WERI-Rb-1 (cell line): ENCODE measurements at regions not wholly inside any gene's neighbourhood (a gene's known extent, or its start where the extent isn't known, plus 50 kb on each side); places are given as distances from the start of the nearest gene placed in this dataset.
"Not testable (repeated sequence)": the region's sequence is repeated elsewhere in the genome, so short reads cannot be mapped to it uniquely, and the experiment has no call there.

Experiments
- DNase-seq: peaks from one replicate; pipeline ENCODE4 v3.0.0-alpha.2; 2020
- H3K27ac ChIP-seq: fragments of 250-450 bp; sonication (Bioruptor Pico); 2 replicates; pipeline ENCODE4 v1.5.1; 2020; ENCODE audit warnings: mild to moderate bottlenecking, moderate library complexity
- H3K27me3 ChIP-seq: fragments of 250-450 bp; sonication (Bioruptor Pico); 2 replicates; pipeline ENCODE4 v1.5.1; 2021; ENCODE audit warnings: mild to moderate bottlenecking, low read depth, moderate library complexity; ENCODE audit not compliant: insufficient read depth, severe bottlenecking
- H3K36me3 ChIP-seq: fragments of 250-450 bp; sonication (Bioruptor Pico); 2 replicates; pipeline ENCODE4 v1.5.1; 2020; ENCODE audit warnings: mild to moderate bottlenecking, moderate library complexity
- H3K4me3 ChIP-seq: 2 replicates; pipeline ENCODE4 v1.5.1; 2011; ENCODE audit warnings: low read depth, mild to moderate bottlenecking, control low read depth, low read length
- H3K9me3 ChIP-seq: fragments of 250-450 bp; sonication (Bioruptor Pico); 2 replicates; pipeline ENCODE4 v1.5.1; 2021; ENCODE audit warnings: mild to moderate bottlenecking, moderate library complexity; ENCODE audit not compliant: severe bottlenecking
- CTCF ChIP-seq: IDR thresholded peaks from 2 replicates; pipeline ENCODE4 v1.5.1; 2011; ENCODE audit warnings: low read depth, mild to moderate bottlenecking, control low read depth, inconsistent platforms, low read length

- TF ChIP-seq CTCF = no peak
- no peaks in the 10 kb centered on the region for H3K36me3 ChIP-seq
- H3K27ac ChIP-seq = no peak overlapping the region
Measured at GRCh38 chr3:27797773-27798172, 75.7 kb upstream of the EOMES start.

GRCh38 chr3:27800261-27800660, 78.1 kb upstream of the EOMES start:
- Histone ChIP-seq H3K27me3 (peaks cover 4% of the 10 kb centered on the region), H3K9me3 (no peaks in the 10 kb centered on the region), H3K27ac (no peak overlapping the region), H3K36me3 (no peaks in the 10 kb centered on the region), H3K4me3 (no peak overlapping the region)
- DNase-seq = no peak
- TF ChIP-seq CTCF = no peak

More at GRCh38 chr3:27797773-27798172, 75.7 kb upstream of the EOMES start:
- Histone ChIP-seq H3K4me3 (no peak overlapping the region), H3K9me3 (no peaks in the 10 kb centered on the region), H3K27me3 (peaks cover 4% of the 10 kb centered on the region)
- DNase-seq = no peak

GRCh38 chr3:27802425-27802824, 80.3 kb upstream of the EOMES start:
- no peak overlapping the region for H3K27ac ChIP-seq
- H3K27me3 ChIP-seq = peaks cover 4% of the 10 kb centered on the region
- no peaks in the 10 kb centered on the region for H3K9me3 ChIP-seq
- no peak for TF ChIP-seq CTCF
- no peaks in the 10 kb centered on the region for H3K36me3 ChIP-seq
- no peak for DNase-seq
- no peak overlapping the region for H3K4me3 ChIP-seq

GRCh38 chr3:27802849-27803248, 80.7 kb upstream of the EOMES start:
- no peak overlapping the region for H3K4me3 ChIP-seq
- H3K36me3 ChIP-seq = no peaks in the 10 kb centered on the region
- no peak for TF ChIP-seq CTCF
- DNase-seq = no peak
- no peaks in the 10 kb centered on the region for H3K9me3 ChIP-seq
- peaks cover 4% of the 10 kb centered on the region for H3K27me3 ChIP-seq
- no peak overlapping the region for H3K27ac ChIP-seq

- no peak for TF ChIP-seq CTCF
- Histone ChIP-seq H3K27ac (no peak overlapping the region), H3K9me3 (no peaks in the 10 kb centered on the region), H3K27me3 (no peaks in the 10 kb centered on the region), H3K36me3 (no peaks in the 10 kb centered on the region), H3K4me3 (no peak overlapping the region)
- no peak for DNase-seq
Measured at GRCh38 chr3:27805282-27805681, 83.2 kb upstream of the EOMES start.

GRCh38 chr3:27813255-27813654, 91.1 kb upstream of the EOMES start:
- no peaks in the 10 kb centered on the region for H3K36me3 ChIP-seq
- H3K9me3 ChIP-seq = no peaks in the 10 kb centered on the region
- no peak overlapping the region for H3K27ac ChIP-seq
- DNase-seq = no peak
- no peak overlapping the region for H3K4me3 ChIP-seq
- no peaks in the 10 kb centered on the region for H3K27me3 ChIP-seq
- no peak for TF ChIP-seq CTCF

GRCh38 chr3:27821609-27822008, 99.5 kb upstream of the EOMES start:
- DNase-seq, H3K27ac ChIP-seq, H3K36me3 ChIP-seq, H3K9me3 ChIP-seq, H3K27me3 ChIP-seq, H3K4me3 ChIP-seq: not testable (repeated sequence)
